Testis (tissue), 2 donors: ENCODE measurements at regions not wholly inside any gene's neighbourhood (a gene's known extent, or its start where the extent isn't known, plus 50 kb on each side); places are given as distances from the start of the nearest gene placed in this dataset.

ENCODE experiments used
- POLR2A ChIP-seq: fragments of 450-650 bp; IDR thresholded peaks from one replicate; pipeline ENCODE4 v1.6.1; 2017; ENCODE audit warnings: antibody characterized with exemption, mild to moderate bottlenecking, moderate library complexity
- TF ChIP-seq, protein P1 (sequence below), 3 experiments: fragments of 450-650 bp in 2 of 3; fragments of 200-600 bp in 1 of 3; sonication (generic) in 1 of 3; IDR thresholded peaks; one replicate each; pipeline ENCODE4 v1.5.1; 2016 to 2019; ENCODE audit warnings: antibody characterized with exemption in 3 of 3, mild to moderate bottlenecking in 2 of 3, moderate library complexity in 1 of 3

- TF ChIP-seq, protein P1, sequence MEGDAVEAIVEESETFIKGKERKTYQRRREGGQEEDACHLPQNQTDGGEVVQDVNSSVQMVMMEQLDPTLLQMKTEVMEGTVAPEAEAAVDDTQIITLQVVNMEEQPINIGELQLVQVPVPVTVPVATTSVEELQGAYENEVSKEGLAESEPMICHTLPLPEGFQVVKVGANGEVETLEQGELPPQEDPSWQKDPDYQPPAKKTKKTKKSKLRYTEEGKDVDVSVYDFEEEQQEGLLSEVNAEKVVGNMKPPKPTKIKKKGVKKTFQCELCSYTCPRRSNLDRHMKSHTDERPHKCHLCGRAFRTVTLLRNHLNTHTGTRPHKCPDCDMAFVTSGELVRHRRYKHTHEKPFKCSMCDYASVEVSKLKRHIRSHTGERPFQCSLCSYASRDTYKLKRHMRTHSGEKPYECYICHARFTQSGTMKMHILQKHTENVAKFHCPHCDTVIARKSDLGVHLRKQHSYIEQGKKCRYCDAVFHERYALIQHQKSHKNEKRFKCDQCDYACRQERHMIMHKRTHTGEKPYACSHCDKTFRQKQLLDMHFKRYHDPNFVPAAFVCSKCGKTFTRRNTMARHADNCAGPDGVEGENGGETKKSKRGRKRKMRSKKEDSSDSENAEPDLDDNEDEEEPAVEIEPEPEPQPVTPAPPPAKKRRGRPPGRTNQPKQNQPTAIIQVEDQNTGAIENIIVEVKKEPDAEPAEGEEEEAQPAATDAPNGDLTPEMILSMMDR (IDR thresholded peaks at IDR 0.05) = no peak
- no peak for TF ChIP-seq POLR2A
Observed at GRCh38 chr13:63501702-63502101, 2086.1 kb upstream of the PCDH20 start.
